ENCODE measurements at regions not wholly inside any gene's neighbourhood (a gene's known extent, or its start where the extent isn't known, plus 50 kb on each side); places are given as distances from the start of the nearest gene placed in this dataset.

- Histone ChIP-seq H3K9me3 (ENCODE audit: control insufficient read depth in 1 of 2, low read length in 2 of 2) (no peaks in the 10 kb centered on the region), H3K27ac (ENCODE audit: low read depth, low read length) (no peak overlapping the region), H3K27me3 (ENCODE audit: insufficient read depth, low read length) (no peaks in the 10 kb centered on the region), H3K36me3 (ENCODE audit: insufficient read depth, low read length) (no peaks in the 10 kb centered on the region), H3K4me1 (ENCODE audit: insufficient read depth, low read length) (peaks cover 27% of the 10 kb centered on the region), H3K4me3 (ENCODE audit: low read length in 2 of 2) (no peak overlapping the region)
- CTCF ChIA-PET (ENCODE audit: partially characterized antibody), result interaction anchor here (1.3 to 1.6 kb wide), 2 partner anchors 14 to 315 kb away, joined by 3 to 9 read pairs; no protein-coding TSS in a partner anchor
- POLR2A ChIA-PET (ENCODE audit: partially characterized antibody), result no interaction called here
- peaks cover 0 to 2% of the 10 kb centered on the region in 2 donors for H3K36me3 Mint-ChIP-seq
- no peaks in the 10 kb centered on the region for H3K27me3 Mint-ChIP-seq
- intact Hi-C loops (cut with micrococcal nuclease), result no loop called here
- H3K9me3 Mint-ChIP-seq, result peaks cover 0 to 25% (median 13%) of the 10 kb centered on the region in 8 donors
- H3K4me1 Mint-ChIP-seq, result peaks cover 39 to 44% (median 42%) of the 10 kb centered on the region in 4 donors
- no peak for DNase-seq
- peak overlapping the region in 5 of 7 donors; percentile 43 to 77 (median 46) for H3K27ac Mint-ChIP-seq
- no peak overlapping the region for H3K4me3 Mint-ChIP-seq
Measured at GRCh38 chr2:203799908-203800307, 67.7 kb upstream of the CTLA4 start.

- Histone ChIP-seq H3K36me3 (ENCODE audit: insufficient read depth, low read length) (no peaks in the 10 kb centered on the region), H3K4me1 (ENCODE audit: insufficient read depth, low read length) (peaks cover 35% of the 10 kb centered on the region), H3K9me3 (ENCODE audit: control insufficient read depth in 1 of 2, low read length in 2 of 2) (no peaks in the 10 kb centered on the region), H3K27me3 (ENCODE audit: insufficient read depth, low read length) (no peaks in the 10 kb centered on the region), H3K27ac (ENCODE audit: low read depth, low read length) (no peak overlapping the region), H3K4me3 (ENCODE audit: low read length in 2 of 2) (no peak overlapping the region)
- POLR2A ChIA-PET (ENCODE audit: partially characterized antibody), result interaction anchor here (1.0 kb wide), 1 partner anchor 60 kb away, joined by 3 read pairs; no protein-coding TSS in a partner anchor
- H3K9me3 Mint-ChIP-seq, result peaks cover 0 to 25% (median 13%) of the 10 kb centered on the region in 8 donors
- H3K4me3 Mint-ChIP-seq, result peak overlapping the region in 1 of 8 donors; percentile 44
- H3K4me1 Mint-ChIP-seq, result peaks cover 40 to 52% (median 47%) of the 10 kb centered on the region in 4 donors
- DNase-seq, result no peak
- H3K27ac Mint-ChIP-seq, result peak overlapping the region in 3 of 7 donors; percentile 42 to 71 (median 64)
- intact Hi-C loops (cut with micrococcal nuclease), result no loop called here
- H3K36me3 Mint-ChIP-seq, result peaks cover 0 to 2% of the 10 kb centered on the region in 2 donors
- CTCF ChIA-PET (ENCODE audit: partially characterized antibody), result interaction anchor here (1.3 to 6.6 kb wide), 2 partner anchors 14 to 316 kb away, joined by 3 to 53 read pairs; no protein-coding TSS in a partner anchor
- no peaks in the 10 kb centered on the region for H3K27me3 Mint-ChIP-seq
Measured at GRCh38 chr2:203800783-203801182, 66.8 kb upstream of the CTLA4 start.

- DNase-seq, result no peak
- H3K36me3 Mint-ChIP-seq, result peaks cover 0 to 2% of the 10 kb centered on the region in 2 donors
- Histone ChIP-seq H3K27ac (ENCODE audit: low read depth, low read length) (no peak overlapping the region), H3K36me3 (ENCODE audit: insufficient read depth, low read length) (no peaks in the 10 kb centered on the region), H3K4me3 (ENCODE audit: low read length in 2 of 2) (no peak overlapping the region), H3K27me3 (ENCODE audit: insufficient read depth, low read length) (no peaks in the 10 kb centered on the region), H3K4me1 (ENCODE audit: insufficient read depth, low read length) (peaks cover 41% of the 10 kb centered on the region), H3K9me3 (ENCODE audit: control insufficient read depth in 1 of 2, low read length in 2 of 2) (no peaks in the 10 kb centered on the region)
- H3K27ac Mint-ChIP-seq, result peak overlapping the region in 6 of 7 donors; percentile 4 to 90 (median 72)
- H3K4me3 Mint-ChIP-seq, result peak overlapping the region in 2 of 8 donors; percentile 52 to 73
- H3K27me3 Mint-ChIP-seq, result no peaks in the 10 kb centered on the region
- H3K9me3 Mint-ChIP-seq, result peaks cover 0 to 29% (median 14%) of the 10 kb centered on the region in 8 donors
- intact Hi-C loops (cut with micrococcal nuclease), result no loop called here
- ChIA-PET CTCF (ENCODE audit: partially characterized antibody) (interaction anchor here (1.1 to 6.6 kb wide), 3 partner anchors 10 to 52 kb away, joined by 3 to 53 read pairs (median 3); no protein-coding TSS in a partner anchor), POLR2A (ENCODE audit: partially characterized antibody) (interaction anchor here (0.9 to 3.2 kb wide), 6 partner anchors 9 to 84 kb away, joined by 3 to 17 read pairs (median 4); no protein-coding TSS in a partner anchor)
- peaks cover 40 to 64% (median 55%) of the 10 kb centered on the region in 4 donors for H3K4me1 Mint-ChIP-seq
Measured at GRCh38 chr2:203802342-203803052, 65.1 kb upstream of the CTLA4 start.

GRCh38 chr2:203803053-203803429, 64.5 kb upstream of the CTLA4 start:
- DNase-seq, result no peak
- ChIA-PET POLR2A (ENCODE audit: partially characterized antibody) (interaction anchor here (0.9 to 3.2 kb wide), 8 partner anchors 11 to 85 kb away, joined by 3 to 17 read pairs (median 8); no protein-coding TSS in a partner anchor), CTCF (ENCODE audit: partially characterized antibody) (interaction anchor here (1.1 to 6.6 kb wide), 4 partner anchors 10 to 318 kb away, joined by 3 to 53 read pairs (median 4); no protein-coding TSS in a partner anchor)
- Mint-ChIP-seq H3K27me3 (no peaks in the 10 kb centered on the region), H3K4me1 (peaks cover 39 to 68% (median 57%) of the 10 kb centered on the region in 4 donors), H3K9me3 (peaks cover 0 to 29% (median 14%) of the 10 kb centered on the region in 8 donors), H3K27ac (peak overlapping the region in 6 of 7 donors; percentile 25 to 91 (median 73)), H3K4me3 (peak overlapping the region in 6 of 8 donors; percentile 44 to 81 (median 62)), H3K36me3 (peaks cover 0 to 2% of the 10 kb centered on the region in 2 donors)
- no peak overlapping the region for H3K27ac ChIP-seq (ENCODE audit: low read depth, low read length)
- intact Hi-C loops (cut with micrococcal nuclease), result no loop called here
- no peaks in the 10 kb centered on the region for H3K36me3 ChIP-seq (ENCODE audit: insufficient read depth, low read length)
- no peaks in the 10 kb centered on the region for H3K27me3 ChIP-seq (ENCODE audit: insufficient read depth, low read length)
- H3K4me1 ChIP-seq (ENCODE audit: insufficient read depth, low read length), result peaks cover 47% of the 10 kb centered on the region
- H3K9me3 ChIP-seq (ENCODE audit: control insufficient read depth in 1 of 2, low read length in 2 of 2), result no peaks in the 10 kb centered on the region
- no peak overlapping the region for H3K4me3 ChIP-seq (ENCODE audit: low read length in 2 of 2)

- H3K4me3 Mint-ChIP-seq, result peak overlapping the region; percentile 4 to 81 (median 70)
- no peaks in the 10 kb centered on the region for H3K27me3 Mint-ChIP-seq
- H3K9me3 Mint-ChIP-seq, result peaks cover 0 to 29% (median 14%) of the 10 kb centered on the region in 8 donors
- Histone ChIP-seq H3K9me3 (ENCODE audit: control insufficient read depth in 1 of 2, low read length in 2 of 2) (no peaks in the 10 kb centered on the region), H3K4me3 (ENCODE audit: low read length in 2 of 2) (no peak overlapping the region), H3K27ac (ENCODE audit: low read depth, low read length) (no peak overlapping the region), H3K36me3 (ENCODE audit: insufficient read depth, low read length) (no peaks in the 10 kb centered on the region), H3K27me3 (ENCODE audit: insufficient read depth, low read length) (no peaks in the 10 kb centered on the region), H3K4me1 (ENCODE audit: insufficient read depth, low read length) (peaks cover 51% of the 10 kb centered on the region)
- H3K27ac Mint-ChIP-seq, result peak overlapping the region; percentile 25 to 95 (median 87)
- CTCF ChIA-PET (ENCODE audit: partially characterized antibody), result interaction anchor here (0.8 to 6.6 kb wide), 4 partner anchors 10 to 319 kb away, joined by 3 to 53 read pairs (median 4); no protein-coding TSS in a partner anchor
- DNase-seq, result peak; percentile 36 to 57 (median 50)
- intact Hi-C loops (cut with micrococcal nuclease), result loop anchor here (2.0 kb wide), 1 partner anchor 63 kb away; the partner anchor contains the start of gene CTLA4
- H3K36me3 Mint-ChIP-seq, result peaks cover 0 to 2% of the 10 kb centered on the region in 2 donors
- H3K4me1 Mint-ChIP-seq, result peaks cover 39 to 73% (median 62%) of the 10 kb centered on the region in 4 donors
- POLR2A ChIA-PET (ENCODE audit: partially characterized antibody), result interaction anchor here (0.7 to 3.2 kb wide), 11 partner anchors 10 to 1169 kb away, joined by 3 to 17 read pairs (median 5); partner anchors contain the start of gene FAM117B
Measured at GRCh38 chr2:203804070-203804469, 63.5 kb upstream of the CTLA4 start.

- H3K36me3 ChIP-seq (ENCODE audit: insufficient read depth, low read length), result no peaks in the 10 kb centered on the region
- H3K9me3 ChIP-seq (ENCODE audit: control insufficient read depth in 1 of 2, low read length in 2 of 2), result no peaks in the 10 kb centered on the region
- H3K36me3 Mint-ChIP-seq, result peaks cover 0 to 2% of the 10 kb centered on the region in 2 donors
- peak overlapping the region; percentile 25 to 95 (median 87) for H3K27ac Mint-ChIP-seq
- H3K27ac ChIP-seq (ENCODE audit: low read depth, low read length), result no peak overlapping the region
- CTCF ChIA-PET (ENCODE audit: partially characterized antibody), result interaction anchor here (0.8 to 6.6 kb wide), 5 partner anchors 8 to 321 kb away, joined by 3 to 53 read pairs (median 4); no protein-coding TSS in a partner anchor
- peaks cover 0 to 25% (median 11%) of the 10 kb centered on the region in 8 donors for H3K9me3 Mint-ChIP-seq
- intact Hi-C loops (cut with micrococcal nuclease), result loop anchor here (2.0 kb wide), 1 partner anchor 62 kb away; the partner anchor contains the start of gene CTLA4
- no peak for DNase-seq
- H3K4me3 Mint-ChIP-seq, result peak overlapping the region; percentile 38 to 81 (median 70)
- peaks cover 58% of the 10 kb centered on the region for H3K4me1 ChIP-seq (ENCODE audit: insufficient read depth, low read length)
- H3K27me3 Mint-ChIP-seq, result no peaks in the 10 kb centered on the region
- no peak overlapping the region for H3K4me3 ChIP-seq (ENCODE audit: low read length in 2 of 2)
- H3K27me3 ChIP-seq (ENCODE audit: insufficient read depth, low read length), result no peaks in the 10 kb centered on the region
- POLR2A ChIA-PET (ENCODE audit: partially characterized antibody), result interaction anchor here (0.8 to 3.2 kb wide), 8 partner anchors 9 to 110 kb away, joined by 3 to 17 read pairs (median 6); no protein-coding TSS in a partner anchor
- peaks cover 45 to 79% (median 65%) of the 10 kb centered on the region in 4 donors for H3K4me1 Mint-ChIP-seq
Measured at GRCh38 chr2:203804764-203805485, 62.6 kb upstream of the CTLA4 start.
